Muscle of back (tissue), 3 donors: ENCODE measurements at regions not wholly inside any gene's neighbourhood (a gene's known extent, or its start where the extent isn't known, plus 50 kb on each side); places are given as distances from the start of the nearest gene placed in this dataset.

Experiments used
- DNase-seq, 3 donors: peaks; one replicate each; pipeline versions ENCODE4 v3.0.0 to v3.0.0-alpha.2; 2013

- DNase-seq, result no peak
Measured at GRCh38 chr13:21817878-21818277, 147.0 kb downstream of the FGF9 start.

- DNase-seq, result no peak
Measured at GRCh38 chr13:21822029-21822428, 151.2 kb downstream of the FGF9 start.

- DNase-seq, result no peak
Measured at GRCh38 chr13:21823416-21823815, 152.5 kb downstream of the FGF9 start.

- DNase-seq, result no peak
Measured at GRCh38 chr13:21823949-21824348, 153.1 kb downstream of the FGF9 start.

GRCh38 chr13:21825186-21825585 is 154.3 kb downstream of the FGF9 start:
- DNase-seq, result no peak

- no peak for DNase-seq
Measured at GRCh38 chr13:21825801-21826200, 154.9 kb downstream of the FGF9 start.

GRCh38 chr13:21826214-21827015 is 155.5 kb downstream of the FGF9 start:
- DNase-seq, result peak in 2 of 3 donors; percentile 14 to 25

- no peak for DNase-seq
Measured at GRCh38 chr13:21831654-21832324, 160.9 kb downstream of the FGF9 start.

GRCh38 chr13:21833921-21834320 is 163.0 kb downstream of the FGF9 start:
- DNase-seq, result no peak

GRCh38 chr13:21834521-21834920 is 163.6 kb downstream of the FGF9 start:
- DNase-seq, result no peak

- DNase-seq, result no peak
Measured at GRCh38 chr13:21837288-21837687, 166.4 kb downstream of the FGF9 start.

GRCh38 chr13:21837841-21838551 is 167.1 kb downstream of the FGF9 start:
- DNase-seq, result no peak

- DNase-seq, result no peak
Measured at GRCh38 chr13:21846605-21847004, 175.7 kb downstream of the FGF9 start.

- peak in 2 of 3 donors; percentile 19 to 44 for DNase-seq
Measured at GRCh38 chr13:21849323-21849722, 178.4 kb downstream of the FGF9 start.

GRCh38 chr13:21850013-21851006 is 179.4 kb downstream of the FGF9 start:
- DNase-seq, result no peak

GRCh38 chr13:21852043-21852442 is 181.2 kb downstream of the FGF9 start:
- DNase-seq, result peak in 1 of 3 donors; percentile 29

GRCh38 chr13:21853779-21854178 is 182.9 kb downstream of the FGF9 start:
- no peak for DNase-seq

GRCh38 chr13:21868823-21869222 is 197.9 kb downstream of the FGF9 start:
- DNase-seq, result no peak

- DNase-seq, result no peak
Measured at GRCh38 chr13:21871382-21871781, 200.5 kb downstream of the FGF9 start.

- DNase-seq, result no peak
Measured at GRCh38 chr13:21871919-21872318, 201.0 kb downstream of the FGF9 start.

- no peak for DNase-seq
Measured at GRCh38 chr13:21872795-21873194, 201.9 kb downstream of the FGF9 start.
